GM12878 (cell line): ENCODE measurements at regions not wholly inside any gene's neighbourhood (a gene's known extent, or its start where the extent isn't known, plus 50 kb on each side); places are given as distances from the start of the nearest gene placed in this dataset.

ENCODE experiments used
- BRCA1 ChIP-seq: IDR thresholded peaks from 2 replicates; pipeline ENCODE4 v1.6.1; 2011; ENCODE audit warnings: low read depth, low read length, improper control_type of control experiment
- GABPA ChIP-seq: IDR thresholded peaks from 2 replicates; pipeline ENCODE4 v1.6.1; 2014; ENCODE audit warnings: antibody characterized with exemption, low read depth, mild to moderate bottlenecking, inconsistent platforms
- HDAC6 ChIP-seq: fragments of 200-600 bp; sonication (generic); IDR thresholded peaks from one replicate; pipeline ENCODE4 v1.8.0; 2017; ENCODE audit warnings: antibody characterized with exemption; ENCODE audit not compliant: unreplicated experiment
- POLR2A ChIP-seq: IDR thresholded peaks from 2 replicates; pipeline ENCODE4 v1.6.1; 2011; ENCODE audit warnings: low read depth, mild to moderate bottlenecking, low read length
- TF ChIP-seq, protein P1 (sequence below), 3 experiments: IDR thresholded peaks in 2 of 3; conservative IDR thresholded peaks in 1 of 3; 2 replicates each; pipeline ENCODE4 v1.5.1; 2011; ENCODE audit warnings: low read depth in 3 of 3, low read length in 3 of 3, mild to moderate bottlenecking in 3 of 3, control low read depth in 2 of 3, moderate library complexity in 2 of 3, inconsistent platforms in 1 of 3, mixed read lengths in 1 of 3; ENCODE audit not compliant: control insufficient read depth in 2 of 3, insufficient read depth in 1 of 3; ENCODE audit errors: extremely low read depth in 1 of 3
- TF ChIP-seq, protein P2 (sequence below): IDR thresholded peaks from 2 replicates; pipeline ENCODE4 v1.6.1; 2012; ENCODE audit warnings: low read depth, low read length, improper control_type of control experiment
- TF ChIP-seq, protein P3 (sequence below): fragments of 450-650 bp; IDR thresholded peaks from 2 replicates; pipeline ENCODE4 v1.6.1; 2017; ENCODE audit warnings: mild to moderate bottlenecking, moderate library complexity

DNA sequence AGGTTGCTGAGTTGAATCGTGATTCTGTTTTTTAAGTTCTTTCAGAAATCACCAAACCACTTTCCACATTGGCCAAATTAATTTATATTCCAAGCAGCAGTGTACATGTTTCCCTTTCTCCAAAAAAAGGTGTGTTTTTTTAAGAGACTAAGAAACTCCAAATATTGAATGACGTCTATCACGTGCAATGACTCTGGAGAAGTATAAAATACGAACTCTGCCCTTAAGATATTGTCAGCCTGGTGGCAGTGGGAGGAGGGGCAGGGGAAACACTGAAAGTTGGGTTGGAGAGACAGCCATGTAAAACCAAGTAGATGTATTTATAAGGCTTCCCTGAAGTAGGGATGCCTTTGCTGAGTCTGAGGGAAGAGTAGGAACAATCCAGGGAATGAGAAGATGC is 50.1 kb upstream of the DHRS4 start:
- TF ChIP-seq BRCA1 (no peak), POLR2A (no peak), HDAC6 (no peak), GABPA (no peak)
- TF ChIP-seq, protein P1, sequence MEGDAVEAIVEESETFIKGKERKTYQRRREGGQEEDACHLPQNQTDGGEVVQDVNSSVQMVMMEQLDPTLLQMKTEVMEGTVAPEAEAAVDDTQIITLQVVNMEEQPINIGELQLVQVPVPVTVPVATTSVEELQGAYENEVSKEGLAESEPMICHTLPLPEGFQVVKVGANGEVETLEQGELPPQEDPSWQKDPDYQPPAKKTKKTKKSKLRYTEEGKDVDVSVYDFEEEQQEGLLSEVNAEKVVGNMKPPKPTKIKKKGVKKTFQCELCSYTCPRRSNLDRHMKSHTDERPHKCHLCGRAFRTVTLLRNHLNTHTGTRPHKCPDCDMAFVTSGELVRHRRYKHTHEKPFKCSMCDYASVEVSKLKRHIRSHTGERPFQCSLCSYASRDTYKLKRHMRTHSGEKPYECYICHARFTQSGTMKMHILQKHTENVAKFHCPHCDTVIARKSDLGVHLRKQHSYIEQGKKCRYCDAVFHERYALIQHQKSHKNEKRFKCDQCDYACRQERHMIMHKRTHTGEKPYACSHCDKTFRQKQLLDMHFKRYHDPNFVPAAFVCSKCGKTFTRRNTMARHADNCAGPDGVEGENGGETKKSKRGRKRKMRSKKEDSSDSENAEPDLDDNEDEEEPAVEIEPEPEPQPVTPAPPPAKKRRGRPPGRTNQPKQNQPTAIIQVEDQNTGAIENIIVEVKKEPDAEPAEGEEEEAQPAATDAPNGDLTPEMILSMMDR (IDR thresholded peaks at IDR 0.05 in 2 of 3, conservative IDR thresholded peaks at IDR 0.05 in 1 of 3; ENCODE audit: control insufficient read depth in 2 of 3, extremely low read depth in 1 of 3, insufficient read depth in 1 of 3, low read depth in 3 of 3, low read length in 3 of 3): no peak
- TF ChIP-seq, protein P2, sequence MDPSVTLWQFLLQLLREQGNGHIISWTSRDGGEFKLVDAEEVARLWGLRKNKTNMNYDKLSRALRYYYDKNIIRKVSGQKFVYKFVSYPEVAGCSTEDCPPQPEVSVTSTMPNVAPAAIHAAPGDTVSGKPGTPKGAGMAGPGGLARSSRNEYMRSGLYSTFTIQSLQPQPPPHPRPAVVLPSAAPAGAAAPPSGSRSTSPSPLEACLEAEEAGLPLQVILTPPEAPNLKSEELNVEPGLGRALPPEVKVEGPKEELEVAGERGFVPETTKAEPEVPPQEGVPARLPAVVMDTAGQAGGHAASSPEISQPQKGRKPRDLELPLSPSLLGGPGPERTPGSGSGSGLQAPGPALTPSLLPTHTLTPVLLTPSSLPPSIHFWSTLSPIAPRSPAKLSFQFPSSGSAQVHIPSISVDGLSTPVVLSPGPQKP: no peak
- TF ChIP-seq, protein P3, sequence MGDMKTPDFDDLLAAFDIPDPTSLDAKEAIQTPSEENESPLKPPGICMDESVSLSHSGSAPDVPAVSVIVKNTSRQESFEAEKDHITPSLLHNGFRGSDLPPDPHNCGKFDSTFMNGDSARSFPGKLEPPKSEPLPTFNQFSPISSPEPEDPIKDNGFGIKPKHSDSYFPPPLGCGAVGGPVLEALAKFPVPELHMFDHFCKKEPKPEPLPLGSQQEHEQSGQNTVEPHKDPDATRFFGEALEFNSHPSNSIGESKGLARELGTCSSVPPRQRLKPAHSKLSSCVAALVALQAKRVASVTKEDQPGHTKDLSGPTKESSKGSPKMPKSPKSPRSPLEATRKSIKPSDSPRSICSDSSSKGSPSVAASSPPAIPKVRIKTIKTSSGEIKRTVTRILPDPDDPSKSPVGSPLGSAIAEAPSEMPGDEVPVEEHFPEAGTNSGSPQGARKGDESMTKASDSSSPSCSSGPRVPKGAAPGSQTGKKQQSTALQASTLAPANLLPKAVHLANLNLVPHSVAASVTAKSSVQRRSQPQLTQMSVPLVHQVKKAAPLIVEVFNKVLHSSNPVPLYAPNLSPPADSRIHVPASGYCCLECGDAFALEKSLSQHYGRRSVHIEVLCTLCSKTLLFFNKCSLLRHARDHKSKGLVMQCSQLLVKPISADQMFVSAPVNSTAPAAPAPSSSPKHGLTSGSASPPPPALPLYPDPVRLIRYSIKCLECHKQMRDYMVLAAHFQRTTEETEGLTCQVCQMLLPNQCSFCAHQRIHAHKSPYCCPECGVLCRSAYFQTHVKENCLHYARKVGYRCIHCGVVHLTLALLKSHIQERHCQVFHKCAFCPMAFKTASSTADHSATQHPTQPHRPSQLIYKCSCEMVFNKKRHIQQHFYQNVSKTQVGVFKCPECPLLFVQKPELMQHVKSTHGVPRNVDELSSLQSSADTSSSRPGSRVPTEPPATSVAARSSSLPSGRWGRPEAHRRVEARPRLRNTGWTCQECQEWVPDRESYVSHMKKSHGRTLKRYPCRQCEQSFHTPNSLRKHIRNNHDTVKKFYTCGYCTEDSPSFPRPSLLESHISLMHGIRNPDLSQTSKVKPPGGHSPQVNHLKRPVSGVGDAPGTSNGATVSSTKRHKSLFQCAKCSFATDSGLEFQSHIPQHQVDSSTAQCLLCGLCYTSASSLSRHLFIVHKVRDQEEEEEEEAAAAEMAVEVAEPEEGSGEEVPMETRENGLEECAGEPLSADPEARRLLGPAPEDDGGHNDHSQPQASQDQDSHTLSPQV: no peak
